ENCODE measurements at regions not wholly inside any gene's neighbourhood (a gene's known extent, or its start where the extent isn't known, plus 50 kb on each side); places are given as distances from the start of the nearest gene placed in this dataset.

DNA sequence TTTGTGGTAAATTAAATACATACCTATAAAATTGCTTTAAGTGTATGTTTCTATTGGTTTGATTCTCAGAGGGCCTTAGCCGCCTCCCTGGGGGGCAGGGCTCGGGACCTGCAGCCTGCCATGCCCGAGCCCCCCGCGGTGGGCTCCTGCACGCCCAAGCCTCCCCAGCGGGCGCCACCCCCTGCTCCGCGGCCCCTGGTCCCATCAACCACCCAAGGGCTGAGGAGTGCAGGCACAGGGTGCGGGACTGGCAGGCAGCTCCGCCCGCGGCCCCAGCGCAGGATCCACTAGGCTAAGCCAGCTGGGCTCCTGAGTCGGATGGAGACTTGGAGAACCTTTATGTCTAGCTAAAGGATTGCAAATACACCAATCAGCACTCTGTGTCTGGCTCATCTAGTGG, 108.3 kb upstream of the INPP4B start:
- WGBS, 3 donors, result 96 to 98% (median 97%) methylated on average over 16 of the region's 16 CpGs
- FAIRE-seq (no peak), DNase-seq (no peak)
- H3K27me3 ChIP-seq (ENCODE audit: control insufficient read depth in 3 of 3, insufficient read depth in 3 of 3, low read length in 3 of 3), result no peaks in the 10 kb centered on the region
- no peaks in the 10 kb centered on the region for H3K36me3 ChIP-seq (ENCODE audit: control insufficient read depth in 3 of 3, insufficient read depth in 2 of 3, low read depth in 1 of 3, low read length in 3 of 3)
- H3K27ac ChIP-seq (ENCODE audit: low read depth in 1 of 3, low read length in 2 of 3), result no peak overlapping the region
- H3K9me3 ChIP-seq (ENCODE audit: control insufficient read depth in 2 of 2, insufficient read depth in 1 of 2, low read depth in 1 of 2, low read length in 1 of 2), result peaks cover 0 to 6% of the 10 kb centered on the region in 2 donors
- no peaks in the 10 kb centered on the region for H3K4me1 ChIP-seq (ENCODE audit: control insufficient read depth in 3 of 3, insufficient read depth in 2 of 3, low read depth in 1 of 3, low read length in 2 of 3)
- H3K4me3 ChIP-seq (ENCODE audit: low read depth in 1 of 3, low read length in 3 of 3), result no peak overlapping the region

DNA sequence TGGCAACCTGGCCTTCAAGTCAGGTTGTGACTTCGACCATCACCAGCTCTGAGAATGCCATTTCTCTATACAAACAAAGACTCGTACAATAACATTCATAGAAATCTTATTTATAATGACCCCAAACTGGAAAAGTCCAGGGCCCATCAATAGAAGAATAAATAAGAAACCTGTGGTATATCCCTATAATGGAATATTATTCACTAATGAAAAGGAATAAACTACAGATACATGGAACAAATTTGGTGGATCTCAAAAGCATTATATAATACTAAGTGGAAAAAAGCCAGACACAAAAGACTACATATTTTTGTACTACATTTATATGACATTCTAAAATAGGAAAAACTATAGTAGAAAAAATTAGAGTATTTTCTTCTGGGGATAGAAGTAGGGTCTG, 109.4 kb upstream of the INPP4B start:
- DNase-seq, result no peak
- Histone ChIP-seq H3K36me3 (ENCODE audit: control insufficient read depth in 3 of 3, insufficient read depth in 2 of 3, low read depth in 1 of 3, low read length in 3 of 3) (no peaks in the 10 kb centered on the region), H3K4me3 (ENCODE audit: low read depth in 1 of 3, low read length in 3 of 3) (no peak overlapping the region), H3K9me3 (ENCODE audit: control insufficient read depth in 2 of 2, insufficient read depth in 1 of 2, low read depth in 1 of 2, low read length in 1 of 2) (peaks cover 0 to 6% of the 10 kb centered on the region in 2 donors), H3K4me1 (ENCODE audit: control insufficient read depth in 3 of 3, insufficient read depth in 2 of 3, low read depth in 1 of 3, low read length in 2 of 3) (peaks cover 0 to 3% (median 0%) of the 10 kb centered on the region in 3 donors), H3K27me3 (ENCODE audit: control insufficient read depth in 3 of 3, insufficient read depth in 3 of 3, low read length in 3 of 3) (no peaks in the 10 kb centered on the region), H3K27ac (ENCODE audit: low read depth in 1 of 3, low read length in 2 of 3) (no peak overlapping the region)
- no peak for FAIRE-seq
- 91 to 97% (median 92%) methylated on average over 2 of the region's 2 CpGs for WGBS, 3 donors

DNA sequence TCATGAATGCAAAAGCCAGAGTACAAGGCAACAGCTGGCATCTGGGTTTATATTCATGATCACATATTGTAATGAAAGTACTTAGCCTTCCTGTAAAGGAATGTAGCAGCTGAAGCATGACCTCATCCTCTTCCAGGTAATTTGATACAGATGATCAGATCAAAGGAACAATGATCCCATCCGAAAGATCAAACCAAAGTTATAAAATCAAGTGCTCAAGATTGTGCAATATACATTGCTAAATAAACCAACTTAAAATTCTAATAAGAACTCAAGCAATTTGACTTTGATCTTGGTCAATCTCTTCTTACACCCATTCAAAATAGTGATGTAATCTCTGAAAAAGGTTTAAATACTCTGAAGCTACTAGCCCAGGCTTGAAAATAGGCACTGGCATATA, 113.1 kb upstream of the INPP4B start:
- no peak for FAIRE-seq
- Histone ChIP-seq H3K27me3 (ENCODE audit: control insufficient read depth in 3 of 3, insufficient read depth in 3 of 3, low read length in 3 of 3) (no peaks in the 10 kb centered on the region), H3K9me3 (ENCODE audit: control insufficient read depth in 2 of 2, insufficient read depth in 1 of 2, low read depth in 1 of 2, low read length in 1 of 2) (peaks cover 0 to 6% of the 10 kb centered on the region in 2 donors), H3K4me1 (ENCODE audit: control insufficient read depth in 3 of 3, insufficient read depth in 2 of 3, low read depth in 1 of 3, low read length in 2 of 3) (peaks cover 0 to 3% (median 0%) of the 10 kb centered on the region in 3 donors), H3K36me3 (ENCODE audit: control insufficient read depth in 3 of 3, insufficient read depth in 2 of 3, low read depth in 1 of 3, low read length in 3 of 3) (no peaks in the 10 kb centered on the region), H3K27ac (ENCODE audit: low read depth in 1 of 3, low read length in 2 of 3) (no peak overlapping the region), H3K4me3 (ENCODE audit: low read depth in 1 of 3, low read length in 3 of 3) (no peak overlapping the region)
- WGBS, 3 donors, result 14 to 45% (median 25%) methylated on average over 1 of the region's 1 CpG
- DNase-seq, result peak in 1 of 2 donors; percentile 24

DNA sequence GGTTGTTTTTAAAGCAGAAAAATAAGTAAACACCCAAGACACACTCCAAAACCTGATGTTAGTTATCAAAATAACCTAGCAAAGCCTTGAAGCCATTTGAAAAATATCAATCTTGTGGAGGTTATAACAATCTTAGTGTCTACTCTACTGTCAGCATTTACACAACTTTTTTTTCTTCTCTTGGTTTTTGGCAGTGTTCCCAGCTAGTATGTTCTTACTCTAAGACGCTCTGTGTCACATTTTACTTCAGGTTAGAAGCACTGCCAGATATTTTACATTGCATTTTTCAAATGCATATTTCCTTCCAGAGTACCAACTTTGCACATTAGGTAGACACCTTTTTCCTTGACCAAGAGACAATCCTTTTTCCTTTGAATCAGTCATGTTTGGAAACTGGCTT, 114.0 kb upstream of the INPP4B start:
- no peaks in the 10 kb centered on the region for H3K27me3 ChIP-seq (ENCODE audit: control insufficient read depth in 3 of 3, insufficient read depth in 3 of 3, low read length in 3 of 3)
- FAIRE-seq, result no peak
- no peak overlapping the region for H3K4me3 ChIP-seq (ENCODE audit: low read depth in 1 of 3, low read length in 3 of 3)
- 26 to 42% (median 34%) methylated on average over 1 of the region's 1 CpG for WGBS, 3 donors
- H3K9me3 ChIP-seq (ENCODE audit: control insufficient read depth in 2 of 2, insufficient read depth in 1 of 2, low read depth in 1 of 2, low read length in 1 of 2), result peaks cover 0 to 2% of the 10 kb centered on the region in 2 donors
- H3K4me1 ChIP-seq (ENCODE audit: control insufficient read depth in 3 of 3, insufficient read depth in 2 of 3, low read depth in 1 of 3, low read length in 2 of 3), result peaks cover 0 to 3% (median 0%) of the 10 kb centered on the region in 3 donors
- H3K27ac ChIP-seq (ENCODE audit: low read depth in 1 of 3, low read length in 2 of 3), result no peak overlapping the region
- H3K36me3 ChIP-seq (ENCODE audit: control insufficient read depth in 3 of 3, insufficient read depth in 2 of 3, low read depth in 1 of 3, low read length in 3 of 3), result no peaks in the 10 kb centered on the region
- DNase-seq, result no peak

DNA sequence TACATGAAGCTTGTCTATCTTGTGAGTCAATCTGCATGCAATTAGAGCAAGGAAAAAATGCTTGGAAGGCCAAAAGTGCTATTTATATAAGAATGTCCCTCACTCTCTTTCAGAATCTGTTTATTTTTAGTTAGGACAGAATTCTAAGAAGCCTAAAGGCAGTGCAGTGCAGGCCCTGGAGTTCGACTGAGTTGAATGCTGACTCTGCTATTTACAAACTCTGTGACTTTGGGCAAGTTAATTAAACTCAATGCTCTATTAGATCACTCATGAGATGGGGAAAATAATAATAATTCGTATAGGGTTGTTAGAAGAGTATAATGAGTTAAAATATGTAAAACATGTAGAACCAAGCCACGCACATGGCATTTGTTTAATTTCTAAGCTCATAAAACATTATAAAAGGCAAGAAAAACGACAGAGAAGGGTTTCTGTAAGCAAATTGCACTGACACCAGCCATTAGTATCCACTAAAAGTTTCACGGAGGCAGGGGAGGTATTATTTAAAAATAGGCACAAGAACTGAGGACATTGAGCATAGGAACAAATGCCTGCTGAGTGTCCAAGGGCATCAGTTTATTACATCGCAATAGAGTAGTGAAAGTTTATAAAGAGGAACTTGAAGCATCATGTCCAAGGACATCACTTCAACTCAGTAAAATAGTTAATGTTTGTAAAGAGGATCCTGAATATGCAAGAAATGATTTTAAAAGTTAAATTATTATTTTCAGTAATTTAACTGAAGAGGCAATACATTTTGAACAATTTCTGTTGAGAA, 115.0 kb upstream of the INPP4B start:
- H3K4me1 ChIP-seq (ENCODE audit: control insufficient read depth in 3 of 3, insufficient read depth in 2 of 3, low read depth in 1 of 3, low read length in 2 of 3), result peaks cover 0 to 3% (median 0%) of the 10 kb centered on the region in 3 donors
- DNase-seq (no peak), FAIRE-seq (no peak)
- H3K36me3 ChIP-seq (ENCODE audit: control insufficient read depth in 3 of 3, insufficient read depth in 2 of 3, low read depth in 1 of 3, low read length in 3 of 3), result no peaks in the 10 kb centered on the region
- no peak overlapping the region for H3K27ac ChIP-seq (ENCODE audit: low read depth in 1 of 3, low read length in 2 of 3)
- H3K4me3 ChIP-seq (ENCODE audit: low read depth in 1 of 3, low read length in 3 of 3), result no peak overlapping the region
- no peaks in the 10 kb centered on the region for H3K27me3 ChIP-seq (ENCODE audit: control insufficient read depth in 3 of 3, insufficient read depth in 3 of 3, low read length in 3 of 3)
- H3K9me3 ChIP-seq (ENCODE audit: control insufficient read depth in 2 of 2, insufficient read depth in 1 of 2, low read depth in 1 of 2, low read length in 1 of 2), result peaks cover 0 to 4% of the 10 kb centered on the region in 2 donors
- 63 to 75% (median 67%) methylated on average over 6 of the region's 6 CpGs for WGBS, 3 donors

DNA sequence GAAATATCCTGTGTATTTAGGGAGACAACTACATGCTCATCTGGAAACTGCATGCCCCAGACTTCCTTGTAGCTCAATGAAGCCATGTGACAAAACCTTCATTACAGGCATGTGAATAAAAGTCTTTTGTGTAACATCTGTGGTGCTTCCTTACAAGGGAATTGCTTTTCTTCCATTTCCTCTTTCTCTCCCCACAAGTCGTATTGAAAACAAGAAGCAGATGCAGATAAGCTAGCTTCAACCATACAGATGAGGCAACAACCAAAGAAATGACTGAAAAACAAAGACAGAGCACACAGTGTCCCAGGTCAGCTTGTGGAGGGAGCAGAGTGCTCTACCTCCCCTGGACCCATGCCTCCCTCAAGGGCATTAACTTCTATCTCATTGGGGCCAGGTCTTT, 115.8 kb upstream of the INPP4B start:
- 5 to 11% (median 10%) methylated on average over 1 of the region's 1 CpG for WGBS, 3 donors
- Histone ChIP-seq H3K4me1 (ENCODE audit: control insufficient read depth in 3 of 3, insufficient read depth in 2 of 3, low read depth in 1 of 3, low read length in 2 of 3) (peaks cover 0 to 3% (median 0%) of the 10 kb centered on the region in 3 donors), H3K4me3 (ENCODE audit: low read depth in 1 of 3, low read length in 3 of 3) (no peak overlapping the region), H3K9me3 (ENCODE audit: control insufficient read depth in 2 of 2, insufficient read depth in 1 of 2, low read depth in 1 of 2, low read length in 1 of 2) (peaks cover 0 to 6% of the 10 kb centered on the region in 2 donors), H3K27me3 (ENCODE audit: control insufficient read depth in 3 of 3, insufficient read depth in 3 of 3, low read length in 3 of 3) (no peaks in the 10 kb centered on the region), H3K36me3 (ENCODE audit: control insufficient read depth in 3 of 3, insufficient read depth in 2 of 3, low read depth in 1 of 3, low read length in 3 of 3) (no peaks in the 10 kb centered on the region), H3K27ac (ENCODE audit: low read depth in 1 of 3, low read length in 2 of 3) (no peak overlapping the region)
- FAIRE-seq, result no peak
- DNase-seq, result no peak

DNA sequence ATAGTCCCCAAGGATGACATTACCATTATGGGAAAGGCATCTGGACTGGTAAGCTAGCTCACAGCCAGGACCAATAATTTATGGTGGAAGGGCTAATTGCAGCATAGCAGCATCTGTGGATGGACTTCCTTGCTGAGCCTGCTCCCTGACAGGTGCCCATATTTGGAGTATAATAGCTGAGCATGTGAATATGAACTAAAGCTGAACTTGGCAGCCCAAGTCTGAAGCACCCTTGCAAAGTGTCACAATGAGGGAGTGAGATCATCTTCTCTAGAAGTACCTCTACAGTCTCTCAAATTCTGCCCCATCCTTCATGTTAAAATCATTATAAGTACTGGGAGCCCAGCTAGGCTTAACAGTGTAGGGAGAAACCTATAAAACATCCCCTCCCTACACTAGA, 128.2 kb upstream of the INPP4B start:
- FAIRE-seq, result no peak
- no peak overlapping the region for H3K4me3 ChIP-seq (ENCODE audit: low read depth in 1 of 3, low read length in 3 of 3)

DNA sequence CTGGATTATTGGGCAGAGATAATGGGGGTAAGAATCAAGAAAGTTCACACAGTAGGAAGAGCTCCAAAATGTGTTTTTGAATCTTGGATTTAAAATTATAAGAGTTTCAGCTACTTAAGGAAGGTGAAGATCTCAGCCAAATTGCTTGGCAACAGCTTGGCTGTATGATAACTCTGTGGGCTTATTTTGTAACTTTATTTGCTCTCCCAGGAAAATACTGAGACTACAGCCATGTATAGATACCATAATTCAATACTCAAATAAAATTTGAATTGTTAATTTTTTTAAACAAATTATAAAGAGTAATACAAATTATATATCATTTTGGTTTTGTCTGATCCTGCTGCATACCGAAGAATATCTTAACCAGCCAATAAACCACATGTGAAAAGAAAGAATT, 129.5 kb upstream of the INPP4B start:
- Histone ChIP-seq H3K27ac (ENCODE audit: low read depth in 1 of 3, low read length in 2 of 3) (no peak overlapping the region), H3K4me3 (ENCODE audit: low read depth in 1 of 3, low read length in 3 of 3) (no peak overlapping the region), H3K4me1 (ENCODE audit: control insufficient read depth in 3 of 3, insufficient read depth in 2 of 3, low read depth in 1 of 3, low read length in 2 of 3) (peaks cover 0 to 4% (median 0%) of the 10 kb centered on the region in 3 donors), H3K27me3 (ENCODE audit: control insufficient read depth in 3 of 3, insufficient read depth in 3 of 3, low read length in 3 of 3) (no peaks in the 10 kb centered on the region), H3K36me3 (ENCODE audit: control insufficient read depth in 3 of 3, insufficient read depth in 2 of 3, low read depth in 1 of 3, low read length in 3 of 3) (no peaks in the 10 kb centered on the region), H3K9me3 (ENCODE audit: control insufficient read depth in 2 of 2, insufficient read depth in 1 of 2, low read depth in 1 of 2, low read length in 1 of 2) (no peaks in the 10 kb centered on the region)
- WGBS, 3 donors, result 43 to 80% (median 54%) methylated on average over 1 of the region's 1 CpG
- FAIRE-seq (no peak), DNase-seq (no peak)

More for the DNA sequence above, 128.2 kb upstream of the INPP4B start:
- no peaks in the 10 kb centered on the region for H3K36me3 ChIP-seq (ENCODE audit: control insufficient read depth in 3 of 3, insufficient read depth in 2 of 3, low read depth in 1 of 3, low read length in 3 of 3)
- H3K9me3 ChIP-seq (ENCODE audit: control insufficient read depth in 2 of 2, insufficient read depth in 1 of 2, low read depth in 1 of 2, low read length in 1 of 2), result peaks cover 0 to 1% of the 10 kb centered on the region in 2 donors
- no peaks in the 10 kb centered on the region for H3K27me3 ChIP-seq (ENCODE audit: control insufficient read depth in 3 of 3, insufficient read depth in 3 of 3, low read length in 3 of 3)
- H3K4me1 ChIP-seq (ENCODE audit: control insufficient read depth in 3 of 3, insufficient read depth in 2 of 3, low read depth in 1 of 3, low read length in 2 of 3), result peaks cover 0 to 4% (median 0%) of the 10 kb centered on the region in 3 donors
- DNase-seq, result no peak
- H3K27ac ChIP-seq (ENCODE audit: low read depth in 1 of 3, low read length in 2 of 3), result no peak overlapping the region

DNA sequence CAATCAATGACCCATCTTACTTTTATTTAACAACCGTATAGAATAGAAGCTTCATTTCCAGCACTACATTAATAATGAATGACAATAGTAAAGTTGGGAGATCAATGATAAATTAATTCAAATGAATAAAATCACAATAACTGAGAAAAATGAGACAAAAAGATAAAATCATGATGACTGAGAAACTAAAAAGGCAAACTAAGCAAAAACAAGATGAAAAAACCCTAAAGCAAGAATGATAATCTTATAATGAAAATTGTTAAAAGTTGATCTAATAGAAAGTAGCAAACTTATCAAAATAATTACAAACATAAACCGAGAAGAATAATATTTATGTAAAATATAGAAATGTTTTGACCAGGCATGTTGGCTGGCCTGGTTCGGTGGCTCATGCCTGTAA, 130.4 kb upstream of the INPP4B start:
- DNase-seq (no peak), FAIRE-seq (no peak)
- Histone ChIP-seq H3K27me3 (ENCODE audit: control insufficient read depth in 3 of 3, insufficient read depth in 3 of 3, low read length in 3 of 3) (no peaks in the 10 kb centered on the region), H3K4me3 (ENCODE audit: low read depth in 1 of 3, low read length in 3 of 3) (no peak overlapping the region), H3K4me1 (ENCODE audit: control insufficient read depth in 3 of 3, insufficient read depth in 2 of 3, low read depth in 1 of 3, low read length in 2 of 3) (peaks cover 0 to 4% (median 0%) of the 10 kb centered on the region in 3 donors), H3K9me3 (ENCODE audit: control insufficient read depth in 2 of 2, insufficient read depth in 1 of 2, low read depth in 1 of 2, low read length in 1 of 2) (no peaks in the 10 kb centered on the region), H3K27ac (ENCODE audit: low read depth in 1 of 3, low read length in 2 of 3) (no peak overlapping the region), H3K36me3 (ENCODE audit: control insufficient read depth in 3 of 3, insufficient read depth in 2 of 3, low read depth in 1 of 3, low read length in 3 of 3) (no peaks in the 10 kb centered on the region)
- WGBS, 3 donors, result 74 to 90% (median 84%) methylated on average over 3 of the region's 3 CpGs
